Neural cell (in vitro differentiated cells): ENCODE measurements at regions not wholly inside any gene's neighbourhood (a gene's known extent, or its start where the extent isn't known, plus 50 kb on each side); places are given as distances from the start of the nearest gene placed in this dataset.

ENCODE experiments used
- CTCF ChIP-seq: fragments of 450-650 bp; IDR thresholded peaks from 2 replicates; pipeline ENCODE4 v1.5.1; 2014; ENCODE audit warnings: antibody characterized with exemption, mild to moderate bottlenecking, moderate library complexity; ENCODE audit not compliant: poor library complexity, severe bottlenecking
- POLR2AphosphoS5 ChIP-seq: IDR thresholded peaks from 2 replicates; pipeline ENCODE4 v1.6.1; 2012
- RAD21 ChIP-seq: fragments of 450-650 bp; conservative IDR thresholded peaks from 2 replicates; pipeline ENCODE4 v1.6.1; 2014; ENCODE audit warnings: antibody characterized with exemption, mild to moderate bottlenecking, moderate library complexity
- REST ChIP-seq: IDR thresholded peaks from 2 replicates; pipeline ENCODE4 v1.6.1; 2012; ENCODE audit warnings: borderline replicate concordance

DNA sequence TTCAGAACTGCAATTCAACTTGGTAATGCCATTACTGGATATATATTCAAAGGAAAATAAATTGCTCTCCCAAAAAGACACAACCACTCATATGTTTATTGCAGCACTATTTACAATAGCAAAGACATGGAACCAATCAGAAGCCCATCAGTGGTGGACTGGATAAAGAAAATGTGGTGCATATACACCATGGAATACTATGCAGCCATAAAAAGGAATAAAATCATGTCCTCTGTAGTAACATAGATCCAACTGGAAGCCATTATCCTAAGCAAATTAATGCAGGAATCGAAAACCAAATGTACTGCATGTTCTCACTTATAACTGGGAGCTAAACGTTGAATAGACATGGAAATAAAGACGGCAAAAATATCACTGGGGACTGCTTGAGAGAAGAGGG lies 117.0 kb downstream of the MAP3K21 start:
- no peak for TF ChIP-seq POLR2AphosphoS5
- no peak for TF ChIP-seq CTCF
- TF ChIP-seq REST = no peak
- no peak for TF ChIP-seq RAD21
